GM12878 (cell line): ENCODE measurements at regions not wholly inside any gene's neighbourhood (a gene's known extent, or its start where the extent isn't known, plus 50 kb on each side); places are given as distances from the start of the nearest gene placed in this dataset.

Source experiments
- ATAC-seq: fragments of 200-7000 bp; cut with Tn5 transposase; 3 replicates; pipeline ENCODE4 v1.9.1; 2020; ENCODE audit warnings: mild to moderate bottlenecking, moderate library complexity
- BruUV-seq: library from RNA; stranded (reverse); fragments of 400-500 nt; replicated peaks from 2 replicates; lab custom pipeline; 2021; lab: Mats Ljungman, UMichigan
- CTCF ChIA-PET: fragments of 300-600 bp; sonication (Branson Sonifier 250); formaldehyde crosslinking; extraction: SDS; loops from one replicate; lab custom pipeline; 2021; ENCODE audit warnings: inconsistent platforms; lab: Yijun Ruan, JAX
- POLR2A ChIA-PET: fragments of 350-600 bp; formaldehyde crosslinking; extraction: SDS; loops from one replicate; lab custom pipeline; 2021; ENCODE audit warnings: inconsistent platforms; lab: Charles Lee
- RAD21 ChIA-PET: fragments of 300-600 bp; sonication (Branson Sonifier 250); formaldehyde crosslinking; loops from one replicate; lab custom pipeline; 2023; ENCODE audit warnings: antibody characterized with exemption; ENCODE audit not compliant: unreplicated experiment; lab: Charles Lee
- SMC1A ChIA-PET: fragments of 300-600 bp; sonication (Branson Sonifier 250); formaldehyde crosslinking; loops from one replicate; lab custom pipeline; 2023; ENCODE audit not compliant: unreplicated experiment, uncharacterized antibody; lab: Charles Lee
- DNase-seq: peaks from one replicate; pipeline ENCODE4 v3.0.0-alpha.2; 2011; ENCODE audit warnings: low read depth, low spot score
- FAIRE-seq: peaks from 3 replicates; lab custom pipeline; 2011; peaks lifted over from hg19 to GRCh38; lab: Jason Lieb, UNC
- H2AFZ ChIP-seq: 2 replicates; pipeline ENCODE4 v1.6.0; 2011; ENCODE audit warnings: low read depth, low read length, control low read depth; ENCODE audit not compliant: control insufficient read depth
- H3K27ac ChIP-seq: 2 replicates; pipeline ENCODE4 v1.5.1; 2011; ENCODE audit warnings: control low read depth; ENCODE audit not compliant: control insufficient read depth, insufficient read depth
- H3K27me3 ChIP-seq, 2 experiments: replicated peaks in 1 of 2; 2 replicates each; pipeline versions ENCODE4 v1.6.0 to v1.6.1; 2011; ENCODE audit warnings: low read length in 1 of 2; ENCODE audit not compliant: control insufficient read depth in 2 of 2, insufficient read depth in 2 of 2
- H3K36me3 ChIP-seq, 2 experiments: 2 replicates each; pipeline ENCODE4 v1.5.1; 2011; ENCODE audit warnings: low read length in 1 of 2; ENCODE audit not compliant: control insufficient read depth in 2 of 2, insufficient read depth in 2 of 2
- H3K4me1 ChIP-seq: 2 replicates; pipeline ENCODE4 v1.6.1; 2011; ENCODE audit warnings: mild to moderate bottlenecking, low read length, moderate library complexity, mixed read lengths; ENCODE audit not compliant: control insufficient read depth, insufficient read depth
- H3K4me2 ChIP-seq: 2 replicates; pipeline ENCODE4 v1.6.0; 2011; ENCODE audit warnings: control low read depth; ENCODE audit not compliant: control insufficient read depth, insufficient read depth
- H3K4me3 ChIP-seq: fragments of 200-600 bp; sonication (generic); 2 replicates; pipeline ENCODE4 v1.5.1; 2016
- H3K79me2 ChIP-seq: 2 replicates; pipeline ENCODE4 v1.6.0; 2011; ENCODE audit warnings: low read length; ENCODE audit not compliant: control insufficient read depth, insufficient read depth
- H3K9ac ChIP-seq: 2 replicates; pipeline ENCODE4 v1.8.0; 2011; ENCODE audit warnings: low read length, control low read depth, mixed read lengths; ENCODE audit not compliant: control insufficient read depth, insufficient read depth
- H3K9me3 ChIP-seq: replicated peaks from 3 replicates; pipeline ENCODE4 v1.5.1; 2011; ENCODE audit warnings: mild to moderate bottlenecking, low read length; ENCODE audit not compliant: control insufficient read depth, insufficient read depth
- H4K20me1 ChIP-seq: 2 replicates; pipeline ENCODE4 v1.6.0; 2011; ENCODE audit not compliant: control insufficient read depth, insufficient read depth
- ASH2L ChIP-seq: fragments of 300-600, 200-600 bp; sonication (generic); IDR thresholded peaks from 2 replicates; pipeline ENCODE4 v1.6.1; 2017; ENCODE audit warnings: low read depth, mild to moderate bottlenecking, borderline replicate concordance
- CREM ChIP-seq: IDR thresholded peaks from 2 replicates; pipeline ENCODE4 v1.6.1; 2014; ENCODE audit warnings: antibody characterized with exemption, low read depth
- DPF2 ChIP-seq: fragments of 450-650 bp; IDR thresholded peaks from 2 replicates; pipeline ENCODE4 v1.6.1; 2017; ENCODE audit warnings: mild to moderate bottlenecking
- EED ChIP-seq: sonication (generic); IDR thresholded peaks from 2 replicates; pipeline ENCODE4 v1.6.1; 2016; ENCODE audit warnings: antibody characterized with exemption, low read depth
- HCFC1 ChIP-seq: fragments of 150-350 bp; IDR thresholded peaks from 2 replicates; pipeline ENCODE4 v1.6.1; 2014; ENCODE audit warnings: low read length
- HDAC2 ChIP-seq: fragments of 200-600 bp; sonication (generic); IDR thresholded peaks from 2 replicates; pipeline ENCODE4 v1.6.1; 2017
- HDAC6 ChIP-seq: fragments of 200-600 bp; sonication (generic); IDR thresholded peaks from one replicate; pipeline ENCODE4 v1.8.0; 2017; ENCODE audit warnings: antibody characterized with exemption; ENCODE audit not compliant: unreplicated experiment
- MTA2 ChIP-seq: fragments of 450-650 bp; IDR thresholded peaks from 2 replicates; pipeline ENCODE4 v1.6.1; 2016; ENCODE audit warnings: low read depth, mild to moderate bottlenecking, moderate library complexity
- NFYB ChIP-seq: IDR thresholded peaks from 2 replicates; pipeline ENCODE4 v1.6.1; 2011; ENCODE audit warnings: low read depth, mild to moderate bottlenecking, low read length, improper control_type of control experiment, moderate library complexity; ENCODE audit not compliant: insufficient read depth
- RELB ChIP-seq: fragments of 450-650 bp; IDR thresholded peaks from 2 replicates; pipeline ENCODE4 v1.6.1; 2017; ENCODE audit warnings: low read depth, mild to moderate bottlenecking, moderate library complexity
- RFX5 ChIP-seq: IDR thresholded peaks from 2 replicates; pipeline ENCODE4 v1.6.1; 2011; ENCODE audit warnings: low read depth, low read length, improper control_type of control experiment
- SREBF1 ChIP-seq: IDR thresholded peaks from 2 replicates; pipeline ENCODE4 v1.6.1; 2012; ENCODE audit warnings: mild to moderate bottlenecking, low read length
- SREBF2 ChIP-seq: IDR thresholded peaks from 2 replicates; pipeline ENCODE4 v1.6.1; 2012; ENCODE audit warnings: mild to moderate bottlenecking, low read length
- TARDBP ChIP-seq: IDR thresholded peaks from 2 replicates; pipeline ENCODE4 v1.6.1; 2016; ENCODE audit warnings: borderline replicate concordance
- ZNF217 ChIP-seq: fragments of 450-650 bp; IDR thresholded peaks from 2 replicates; pipeline ENCODE4 v1.6.1; 2017; ENCODE audit warnings: antibody characterized with exemption, mild to moderate bottlenecking
- ZNF24 ChIP-seq: fragments of 450-650 bp; IDR thresholded peaks from 2 replicates; pipeline ENCODE4 v1.6.1; 2017; ENCODE audit warnings: antibody characterized with exemption, mild to moderate bottlenecking
- WGBS: methylation state at CpG from one replicate; pipeline ENCODE4 v1.1.6; 2016; ENCODE audit warnings: low lambda C conversion rate; ENCODE audit not compliant: insufficient replicate concordance, insufficient coverage; ENCODE audit errors: missing lambda C conversion rate; 5-methylcytosine and 5-hydroxymethylcytosine counted together
- in situ Hi-C: fragments of 300-500 bp; cut with MboI; formaldehyde crosslinking; loops from 9 replicates; pipeline ENCODE4 v1.14.3; 2018; ENCODE audit warnings: mixed read lengths
- intact Hi-C: fragments of 100-400 bp; cut with micrococcal nuclease; formaldehyde crosslinking; loops from one replicate; pipeline ENCODE4 v1.14.2; 2022; ENCODE audit not compliant: unreplicated experiment
- TF ChIP-seq, protein P1 (sequence below): fragments of 450-650 bp; formaldehyde crosslinking; IDR thresholded peaks from 2 replicates; pipeline ENCODE4 v1.5.0; 2022; ENCODE audit warnings: mild to moderate bottlenecking, missing genetic modification characterization
- TF ChIP-seq, protein P2 (sequence below): fragments of 150-350 bp; IDR thresholded peaks from 2 replicates; pipeline ENCODE4 v1.6.1; 2014; ENCODE audit warnings: mild to moderate bottlenecking, low read depth, low read length

DNA sequence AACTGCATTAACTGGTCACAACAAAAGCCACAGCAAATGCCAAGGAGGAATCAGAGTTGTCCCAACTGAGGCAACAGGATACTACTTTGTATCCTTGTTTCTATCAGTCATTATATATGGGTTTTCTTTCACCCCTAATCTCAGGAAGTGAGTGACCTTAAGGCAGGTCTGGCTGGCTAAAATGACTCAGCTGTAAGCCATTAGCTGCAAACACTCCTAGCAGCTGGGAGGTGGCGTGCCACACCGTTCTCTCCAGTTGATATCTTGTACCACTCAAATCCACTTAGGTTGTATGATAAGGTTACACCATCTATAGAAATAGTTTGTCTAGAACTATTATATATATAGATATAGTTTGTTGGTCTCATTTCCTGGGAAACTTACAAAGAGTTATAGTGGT is 171.1 kb upstream of the MC4R start:
- no TSS peak for BruUV-seq
- no peak overlapping the region for H3K4me3 ChIP-seq
- ChIA-PET CTCF (no interaction called here), RAD21 (no interaction called here), POLR2A (interaction anchor here (0.5 kb wide), 1 partner anchor 25 kb away, joined by 3 read pairs; no protein-coding TSS in a partner anchor), SMC1A (no interaction called here)
- DNase-seq (no peak), FAIRE-seq (no peak), ATAC-seq (peak; percentile 37; the same call in 1 of the 3 replicates)
- no peak overlapping the region for H3K4me2 ChIP-seq
- H3K27ac ChIP-seq, result no peak overlapping the region
- H3K36me3 ChIP-seq, result no peaks in the 10 kb centered on the region
- in situ Hi-C loops, result no loop called here
- no peak overlapping the region for H2AFZ ChIP-seq
- intact Hi-C loops, result no loop called here
- no peaks in the 10 kb centered on the region for H4K20me1 ChIP-seq
- no peaks in the 10 kb centered on the region for H3K79me2 ChIP-seq
- H3K4me1 ChIP-seq, result no peaks in the 10 kb centered on the region
- no peaks in the 10 kb centered on the region for H3K9me3 ChIP-seq
- TF ChIP-seq HDAC6 (no peak), TARDBP (no peak), RFX5 (no peak), ZNF217 (no peak), SREBF2 (no peak), NFYB (no peak), MTA2 (no peak), ASH2L (no peak), ZNF24 (no peak), RELB (no peak), CREM (no peak), EED (no peak), DPF2 (no peak), SREBF1 (no peak), HCFC1 (no peak), HDAC2 (no peak)
- TF ChIP-seq, protein P1, sequence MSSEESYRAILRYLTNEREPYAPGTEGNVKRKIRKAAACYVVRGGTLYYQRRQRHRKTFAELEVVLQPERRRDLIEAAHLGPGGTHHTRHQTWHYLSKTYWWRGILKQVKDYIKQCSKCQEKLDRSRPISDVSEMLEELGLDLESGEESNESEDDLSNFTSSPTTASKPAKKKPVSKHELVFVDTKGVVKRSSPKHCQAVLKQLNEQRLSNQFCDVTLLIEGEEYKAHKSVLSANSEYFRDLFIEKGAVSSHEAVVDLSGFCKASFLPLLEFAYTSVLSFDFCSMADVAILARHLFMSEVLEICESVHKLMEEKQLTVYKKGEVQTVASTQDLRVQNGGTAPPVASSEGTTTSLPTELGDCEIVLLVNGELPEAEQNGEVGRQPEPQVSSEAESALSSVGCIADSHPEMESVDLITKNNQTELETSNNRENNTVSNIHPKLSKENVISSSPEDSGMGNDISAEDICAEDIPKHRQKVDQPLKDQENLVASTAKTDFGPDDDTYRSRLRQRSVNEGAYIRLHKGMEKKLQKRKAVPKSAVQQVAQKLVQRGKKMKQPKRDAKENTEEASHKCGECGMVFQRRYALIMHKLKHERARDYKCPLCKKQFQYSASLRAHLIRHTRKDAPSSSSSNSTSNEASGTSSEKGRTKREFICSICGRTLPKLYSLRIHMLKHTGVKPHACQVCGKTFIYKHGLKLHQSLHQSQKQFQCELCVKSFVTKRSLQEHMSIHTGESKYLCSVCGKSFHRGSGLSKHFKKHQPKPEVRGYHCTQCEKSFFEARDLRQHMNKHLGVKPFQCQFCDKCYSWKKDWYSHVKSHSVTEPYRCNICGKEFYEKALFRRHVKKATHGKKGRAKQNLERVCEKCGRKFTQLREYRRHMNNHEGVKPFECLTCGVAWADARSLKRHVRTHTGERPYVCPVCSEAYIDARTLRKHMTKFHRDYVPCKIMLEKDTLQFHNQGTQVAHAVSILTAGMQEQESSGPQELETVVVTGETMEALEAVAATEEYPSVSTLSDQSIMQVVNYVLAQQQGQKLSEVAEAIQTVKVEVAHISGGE (CRISPR knock-in tag), result no peak
- TF ChIP-seq, protein P2, sequence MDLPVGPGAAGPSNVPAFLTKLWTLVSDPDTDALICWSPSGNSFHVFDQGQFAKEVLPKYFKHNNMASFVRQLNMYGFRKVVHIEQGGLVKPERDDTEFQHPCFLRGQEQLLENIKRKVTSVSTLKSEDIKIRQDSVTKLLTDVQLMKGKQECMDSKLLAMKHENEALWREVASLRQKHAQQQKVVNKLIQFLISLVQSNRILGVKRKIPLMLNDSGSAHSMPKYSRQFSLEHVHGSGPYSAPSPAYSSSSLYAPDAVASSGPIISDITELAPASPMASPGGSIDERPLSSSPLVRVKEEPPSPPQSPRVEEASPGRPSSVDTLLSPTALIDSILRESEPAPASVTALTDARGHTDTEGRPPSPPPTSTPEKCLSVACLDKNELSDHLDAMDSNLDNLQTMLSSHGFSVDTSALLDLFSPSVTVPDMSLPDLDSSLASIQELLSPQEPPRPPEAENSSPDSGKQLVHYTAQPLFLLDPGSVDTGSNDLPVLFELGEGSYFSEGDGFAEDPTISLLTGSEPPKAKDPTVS, result no peak
- H3K9ac ChIP-seq, result no peak overlapping the region
- H3K27me3 ChIP-seq, result no peaks in the 10 kb centered on the region
- WGBS, result 45% methylated on average over 2 of the region's 2 CpGs
